HG02870 (cell line): ENCODE measurements at regions not wholly inside any gene's neighbourhood (a gene's known extent, or its start where the extent isn't known, plus 50 kb on each side); places are given as distances from the start of the nearest gene placed in this dataset.

Experiments used
- ATAC-seq: cut with Tn5 transposase; IDR thresholded peaks from one replicate; pipeline ENCODE4 v1.9.1; 2021; ENCODE audit warnings: mild to moderate bottlenecking, moderate library complexity; ENCODE audit not compliant: unreplicated experiment

- no peak for ATAC-seq
These were observed 157.9 kb downstream of the RPS12 start for GRCh38 chr6:132972254-132972653.

- ATAC-seq, result no peak
These were observed 158.6 kb downstream of the RPS12 start for GRCh38 chr6:132972971-132973370.

GRCh38 chr6:132973514-132973993, 159.2 kb downstream of the RPS12 start:
- no peak for ATAC-seq

- ATAC-seq, result no peak
These were observed 159.8 kb downstream of the RPS12 start for GRCh38 chr6:132974122-132974521.

GRCh38 chr6:132977413-132977812, 163.0 kb downstream of the RPS12 start:
- ATAC-seq, result no peak

- no peak for ATAC-seq
These were observed 164.3 kb downstream of the RPS12 start for GRCh38 chr6:132978685-132979084.

GRCh38 chr6:132993738-132994137, 179.4 kb downstream of the RPS12 start:
- ATAC-seq, result no peak

- no peak for ATAC-seq
These were observed 180.6 kb downstream of the RPS12 start for GRCh38 chr6:132995009-132995408.

GRCh38 chr6:132995432-132995831, 181.1 kb downstream of the RPS12 start:
- ATAC-seq, result no peak

GRCh38 chr6:132998418-132998817, 184.0 kb downstream of the RPS12 start:
- ATAC-seq, result no peak

GRCh38 chr6:133001040-133001565, 186.7 kb downstream of the RPS12 start:
- ATAC-seq, result no peak

- no peak for ATAC-seq
These were observed 190.0 kb downstream of the RPS12 start for GRCh38 chr6:133004304-133004884.

- no peak for ATAC-seq
These were observed 198.4 kb downstream of the RPS12 start for GRCh38 chr6:133012774-133013173.

- ATAC-seq, result no peak
These were observed 202.3 kb downstream of the RPS12 start for GRCh38 chr6:133016631-133017030.

GRCh38 chr6:133017581-133017980, 203.2 kb downstream of the RPS12 start:
- no peak for ATAC-seq

- ATAC-seq, result no peak
These were observed 212.3 kb downstream of the RPS12 start for GRCh38 chr6:133026705-133027104.

- ATAC-seq, result no peak
These were observed 207.9 kb upstream of the EYA4 start for GRCh38 chr6:133033263-133033662.

GRCh38 chr6:133034509-133035206, 206.5 kb upstream of the EYA4 start:
- ATAC-seq, result no peak

- ATAC-seq, result no peak
These were observed 200.9 kb upstream of the EYA4 start for GRCh38 chr6:133040094-133040802.

- no peak for ATAC-seq
These were observed 200.2 kb upstream of the EYA4 start for GRCh38 chr6:133040803-133041419.

- no peak for ATAC-seq
These were observed 198.5 kb upstream of the EYA4 start for GRCh38 chr6:133042550-133043120.
